Omental fat pad (tissue), 3 donors: ENCODE measurements at regions not wholly inside any gene's neighbourhood (a gene's known extent, or its start where the extent isn't known, plus 50 kb on each side); places are given as distances from the start of the nearest gene placed in this dataset.
"Not testable (repeated sequence)": the region's sequence is repeated elsewhere in the genome, so short reads cannot be mapped to it uniquely, and the experiment has no call there.

Source experiments
- ATAC-seq: fragments of 150-250 bp; one replicate; pipeline ENCODE4 v1.9.1; 2016; ENCODE audit warnings: mild to moderate bottlenecking, moderate library complexity; ENCODE audit not compliant: low FRiP score
- DNase-seq: peaks from one replicate; pipeline ENCODE4 v3.0.0-alpha.2; 2019; ENCODE audit warnings: low spot score
- CTCF ChIP-seq, 3 donors: fragments of 450-650 bp; IDR thresholded peaks; one replicate each; pipeline ENCODE4 v1.5.1; 2016 to 2017; ENCODE audit warnings: antibody characterized with exemption in 3 of 3, mild to moderate bottlenecking in 3 of 3, moderate library complexity in 2 of 3

DNA sequence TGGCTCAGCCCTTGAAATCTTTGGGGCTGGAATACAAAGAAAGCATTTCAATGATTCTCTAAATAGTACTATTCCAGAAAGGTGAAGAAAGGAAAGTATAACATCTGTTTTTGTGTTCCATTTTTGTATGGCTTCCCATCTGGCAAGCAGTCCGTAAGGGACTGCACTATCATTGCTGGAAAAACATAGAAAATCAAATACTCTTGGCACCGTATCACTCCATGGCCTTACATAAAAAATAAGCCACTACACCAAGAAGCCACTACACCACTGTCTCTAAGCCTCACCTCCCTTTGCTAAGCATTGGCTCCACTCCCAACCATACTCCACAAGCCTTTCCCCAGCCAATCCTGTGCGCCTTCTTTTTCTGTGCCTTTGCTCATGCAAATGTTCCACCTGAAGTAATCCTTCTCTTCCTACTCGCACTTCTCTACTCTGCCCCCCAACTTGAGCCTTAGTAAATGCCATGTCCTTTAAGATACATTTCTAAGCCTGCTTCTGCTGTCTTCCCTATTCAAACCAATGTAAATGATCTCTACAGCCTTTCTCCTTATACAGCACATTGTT is 454.6 kb upstream of the TUSC1 start:
- TF ChIP-seq CTCF (IDR thresholded peaks at IDR 0.05), result no peak
- no peak for DNase-seq
- ATAC-seq, result no peak

DNA sequence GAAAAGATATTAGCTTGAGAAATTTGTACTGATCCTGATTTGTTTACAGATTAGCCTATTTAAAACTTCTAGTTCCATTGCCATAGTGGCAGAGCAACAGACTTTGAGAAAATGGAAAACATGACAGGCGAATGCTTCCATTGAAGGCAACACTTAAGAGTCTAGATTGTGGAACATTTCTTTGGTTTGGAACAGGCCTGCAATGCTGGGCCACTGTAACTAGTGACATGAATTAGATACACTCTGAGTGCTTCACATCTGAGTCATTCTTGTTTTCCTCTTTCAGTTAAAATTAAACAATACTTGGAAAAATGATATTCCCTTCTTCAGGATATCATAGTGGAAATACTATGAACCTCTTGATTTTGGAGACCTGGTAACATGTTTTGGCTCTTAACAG is 453.6 kb upstream of the TUSC1 start:
- TF ChIP-seq CTCF (IDR thresholded peaks at IDR 0.05), result no peak
- ATAC-seq, result no peak
- no peak for DNase-seq

DNA sequence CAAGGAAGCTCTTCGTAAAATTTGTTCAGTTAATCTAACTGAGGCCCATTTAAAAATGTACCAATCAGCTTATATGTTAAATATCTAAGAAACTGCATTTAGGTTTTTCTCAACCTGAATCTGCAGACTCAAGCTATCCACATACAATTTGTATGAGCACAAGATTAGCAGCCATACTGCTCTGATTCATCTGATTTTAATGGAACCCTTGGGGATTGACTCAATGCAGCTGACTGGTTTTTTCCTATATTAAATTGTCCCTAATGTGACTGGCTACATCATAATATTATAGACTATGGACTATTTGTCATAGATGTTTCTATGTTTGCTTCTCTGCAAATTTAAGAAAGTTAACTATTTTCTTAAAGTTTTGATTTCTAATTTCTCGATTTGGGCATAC is 451.0 kb upstream of the TUSC1 start:
- no peak for ATAC-seq
- no peak for TF ChIP-seq CTCF (IDR thresholded peaks at IDR 0.05)
- no peak for DNase-seq

DNA sequence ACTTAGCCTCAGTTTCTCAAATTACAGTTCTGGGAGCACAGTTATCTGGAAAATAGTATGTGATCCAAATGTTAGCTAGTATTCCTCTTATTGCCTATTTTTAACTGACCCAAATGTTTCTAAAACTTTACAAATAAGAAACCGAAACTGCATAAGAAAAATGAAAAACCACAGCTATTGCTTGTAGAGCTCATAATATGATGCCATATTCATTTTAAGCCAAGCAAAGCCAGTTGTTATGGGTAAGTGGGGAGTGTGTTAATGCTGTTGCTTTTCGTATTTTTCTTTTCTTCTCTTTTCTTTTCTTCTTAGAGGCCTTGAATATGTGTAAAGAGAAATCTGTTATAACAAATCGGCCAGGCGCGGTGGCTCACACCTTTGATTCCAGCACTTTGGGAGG is 447.4 kb upstream of the TUSC1 start:
- ATAC-seq (no peak), DNase-seq (no peak)
- no peak for TF ChIP-seq CTCF (IDR thresholded peaks at IDR 0.05)

GRCh38 chr9:26116085-26116484 is 437.8 kb upstream of the TUSC1 start:
- not testable (repeated sequence) for DNase-seq, ATAC-seq

GRCh38 chr9:26112724-26113123 is 434.5 kb upstream of the TUSC1 start:
- ATAC-seq (no peak), DNase-seq (no peak)
- no peak for TF ChIP-seq CTCF (IDR thresholded peaks at IDR 0.05)

- DNase-seq (no peak), ATAC-seq (no peak)
- no peak for TF ChIP-seq CTCF (IDR thresholded peaks at IDR 0.05)
Measured at GRCh38 chr9:26086396-26086795, 408.2 kb upstream of the TUSC1 start.

DNA sequence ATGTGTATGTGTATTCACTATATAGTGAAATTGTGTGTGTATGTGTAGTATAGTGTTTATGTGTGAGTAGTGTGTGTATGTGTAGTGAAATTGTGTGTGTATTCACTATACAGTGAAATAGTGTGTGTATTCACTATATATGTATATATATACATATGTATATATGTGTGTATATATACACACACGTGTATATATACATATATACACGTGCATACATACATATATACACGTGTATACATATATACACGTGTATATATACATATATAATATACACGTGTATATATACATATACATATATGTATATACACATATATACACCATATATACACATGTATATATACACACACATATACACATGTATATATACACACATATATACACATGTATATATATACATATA is 403.6 kb upstream of the TUSC1 start:
- no peak for DNase-seq
- no peak for TF ChIP-seq CTCF (IDR thresholded peaks at IDR 0.05)
- ATAC-seq, result no peak
